ENCODE measurements at regions not wholly inside any gene's neighbourhood (a gene's known extent, or its start where the extent isn't known, plus 50 kb on each side); places are given as distances from the start of the nearest gene placed in this dataset.

- intact Hi-C loops (cut with DNase I), result no loop called here
- DNase-seq (ENCODE audit: low spot score), result no peak
- no peaks in the 10 kb centered on the region for H3K27me3 ChIP-seq (replicated peaks; ENCODE audit: insufficient read depth)
- no peaks in the 10 kb centered on the region for H3K9me3 ChIP-seq
- no peak for TF ChIP-seq POLR2AphosphoS5 (IDR thresholded peaks at IDR 0.05)
- TF ChIP-seq, protein P1, sequence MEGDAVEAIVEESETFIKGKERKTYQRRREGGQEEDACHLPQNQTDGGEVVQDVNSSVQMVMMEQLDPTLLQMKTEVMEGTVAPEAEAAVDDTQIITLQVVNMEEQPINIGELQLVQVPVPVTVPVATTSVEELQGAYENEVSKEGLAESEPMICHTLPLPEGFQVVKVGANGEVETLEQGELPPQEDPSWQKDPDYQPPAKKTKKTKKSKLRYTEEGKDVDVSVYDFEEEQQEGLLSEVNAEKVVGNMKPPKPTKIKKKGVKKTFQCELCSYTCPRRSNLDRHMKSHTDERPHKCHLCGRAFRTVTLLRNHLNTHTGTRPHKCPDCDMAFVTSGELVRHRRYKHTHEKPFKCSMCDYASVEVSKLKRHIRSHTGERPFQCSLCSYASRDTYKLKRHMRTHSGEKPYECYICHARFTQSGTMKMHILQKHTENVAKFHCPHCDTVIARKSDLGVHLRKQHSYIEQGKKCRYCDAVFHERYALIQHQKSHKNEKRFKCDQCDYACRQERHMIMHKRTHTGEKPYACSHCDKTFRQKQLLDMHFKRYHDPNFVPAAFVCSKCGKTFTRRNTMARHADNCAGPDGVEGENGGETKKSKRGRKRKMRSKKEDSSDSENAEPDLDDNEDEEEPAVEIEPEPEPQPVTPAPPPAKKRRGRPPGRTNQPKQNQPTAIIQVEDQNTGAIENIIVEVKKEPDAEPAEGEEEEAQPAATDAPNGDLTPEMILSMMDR (IDR thresholded peaks at IDR 0.05), result no peak
- no peak for TF ChIP-seq POLR2A (IDR thresholded peaks at IDR 0.05)
- WGBS, result 91% methylated on average over 5 of the region's 5 CpGs
- H3K4me3 ChIP-seq, result no peak overlapping the region
- H3K36me3 ChIP-seq, result no peaks in the 10 kb centered on the region
- no peaks in the 10 kb centered on the region for H3K4me1 ChIP-seq (replicated peaks)
- H3K27ac ChIP-seq, result no peak overlapping the region
Observed at GRCh38 chr5:4990017-4990416, 150.1 kb upstream of the ADAMTS16 start.

DNA sequence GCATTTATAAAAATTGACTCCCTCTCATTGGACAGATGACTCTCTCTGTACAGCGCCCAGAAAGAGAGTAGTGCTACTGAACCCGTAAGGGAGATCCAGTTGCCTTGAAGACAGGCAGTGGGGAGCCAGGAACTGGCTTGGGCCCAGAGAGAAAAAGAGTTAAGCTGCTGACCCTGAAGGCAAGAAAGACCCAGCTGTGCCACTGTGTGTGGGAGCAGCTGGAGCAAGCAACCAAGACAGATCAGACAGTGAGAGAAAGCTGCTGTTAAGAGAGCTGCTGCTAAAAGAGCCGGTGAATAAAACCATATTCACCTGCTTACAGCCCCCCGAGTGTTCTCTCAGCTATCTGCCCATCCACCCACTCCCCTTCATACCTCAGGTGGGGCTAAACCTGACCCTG is 149.7 kb upstream of the ADAMTS16 start:
- DNase-seq (ENCODE audit: low spot score), result no peak
- WGBS, result 81% methylated on average over 4 of the region's 4 CpGs
- Histone ChIP-seq H3K36me3 (no peaks in the 10 kb centered on the region), H3K27me3 (replicated peaks; ENCODE audit: insufficient read depth) (no peaks in the 10 kb centered on the region), H3K4me3 (no peak overlapping the region), H3K4me1 (replicated peaks) (no peaks in the 10 kb centered on the region), H3K9me3 (no peaks in the 10 kb centered on the region), H3K27ac (no peak overlapping the region)
- no peak for TF ChIP-seq POLR2A (IDR thresholded peaks at IDR 0.05)
- TF ChIP-seq, protein P1 (IDR thresholded peaks at IDR 0.05), result no peak
- no peak for TF ChIP-seq POLR2AphosphoS5 (IDR thresholded peaks at IDR 0.05)
- intact Hi-C loops (cut with DNase I), result no loop called here

DNA sequence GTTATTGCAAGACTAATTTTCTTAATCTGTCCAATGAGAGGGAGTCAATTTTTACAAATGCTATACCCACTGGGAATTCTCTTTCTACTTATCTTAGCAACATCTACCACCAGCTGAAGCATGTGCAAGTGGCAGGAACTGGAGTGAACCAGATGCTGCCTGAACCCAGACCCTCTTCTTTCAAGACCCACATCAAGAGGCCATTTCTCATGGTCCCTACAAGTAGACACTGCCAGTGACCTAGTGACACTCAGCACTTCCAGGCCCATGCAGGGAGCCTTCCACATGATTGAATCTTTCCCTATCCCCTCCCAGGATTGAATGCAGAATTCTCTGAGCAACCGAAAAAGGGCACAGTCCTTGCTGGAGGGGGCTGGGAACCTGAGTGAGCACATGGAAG is 148.2 kb upstream of the ADAMTS16 start:
- H3K27me3 ChIP-seq (replicated peaks; ENCODE audit: insufficient read depth), result no peaks in the 10 kb centered on the region
- H3K27ac ChIP-seq, result no peak overlapping the region
- no peaks in the 10 kb centered on the region for H3K9me3 ChIP-seq
- H3K4me3 ChIP-seq, result no peak overlapping the region
- no peaks in the 10 kb centered on the region for H3K4me1 ChIP-seq (replicated peaks)
- no peak for TF ChIP-seq POLR2A (IDR thresholded peaks at IDR 0.05)
- TF ChIP-seq POLR2AphosphoS5 (IDR thresholded peaks at IDR 0.05), result no peak
- TF ChIP-seq, protein P1 (IDR thresholded peaks at IDR 0.05), result no peak
- 94% methylated on average over 1 of the region's 1 CpG for WGBS
- no peak for DNase-seq (ENCODE audit: low spot score)
- intact Hi-C loops (cut with DNase I), result no loop called here
- H3K36me3 ChIP-seq, result no peaks in the 10 kb centered on the region

DNA sequence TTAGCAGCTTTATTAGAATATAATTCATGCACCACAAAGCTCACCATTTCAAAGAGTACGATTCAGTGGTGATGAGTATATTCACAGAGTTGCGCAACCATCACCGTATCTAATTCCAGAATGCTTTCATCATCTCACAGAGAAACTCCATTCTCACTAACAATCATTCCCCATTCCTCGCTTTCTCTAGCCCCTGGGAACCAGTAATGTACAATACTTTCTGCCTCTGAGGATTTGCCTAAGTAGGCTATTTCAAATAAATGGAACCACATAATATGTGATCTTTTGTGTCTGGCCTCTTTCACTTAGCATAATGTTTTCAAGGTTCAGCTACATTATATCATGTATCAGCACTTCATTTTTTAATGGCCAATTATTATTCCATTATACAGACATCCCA is 145.1 kb upstream of the ADAMTS16 start:
- DNase-seq (ENCODE audit: low spot score), result no peak
- H3K4me3 ChIP-seq, result no peak overlapping the region
- TF ChIP-seq, protein P1 (IDR thresholded peaks at IDR 0.05), result no peak
- TF ChIP-seq POLR2A (IDR thresholded peaks at IDR 0.05) (no peak), POLR2AphosphoS5 (IDR thresholded peaks at IDR 0.05) (no peak)
- 67% methylated on average over 4 of the region's 4 CpGs for WGBS
- H3K9me3 ChIP-seq, result no peaks in the 10 kb centered on the region
- H3K27me3 ChIP-seq (replicated peaks; ENCODE audit: insufficient read depth), result no peaks in the 10 kb centered on the region
- no peaks in the 10 kb centered on the region for H3K4me1 ChIP-seq (replicated peaks)
- H3K36me3 ChIP-seq, result no peaks in the 10 kb centered on the region
- no peak overlapping the region for H3K27ac ChIP-seq
- intact Hi-C loops (cut with DNase I), result no loop called here

DNA sequence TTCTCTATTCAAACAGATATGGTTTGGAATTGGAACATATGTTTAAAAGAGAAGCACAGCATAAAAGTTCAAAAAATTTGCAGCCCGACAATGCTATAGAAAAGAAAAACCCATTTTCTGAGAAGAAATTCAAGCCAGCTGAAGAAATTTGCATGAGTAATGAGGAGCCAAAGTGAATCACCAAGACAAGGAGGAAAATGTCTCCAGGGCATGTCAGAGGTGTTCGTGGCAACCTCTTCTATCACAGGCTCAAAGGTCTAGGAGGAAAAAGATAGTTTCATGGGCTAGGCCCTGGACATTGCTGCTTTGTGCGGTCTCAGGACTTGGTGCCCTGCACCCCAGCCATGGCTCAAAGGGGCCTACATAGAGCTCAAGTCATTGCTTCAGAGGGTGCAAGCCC is 134.8 kb upstream of the ADAMTS16 start:
- WGBS, result 89% methylated on average over 3 of the region's 3 CpGs
- intact Hi-C loops (cut with DNase I), result no loop called here
- no peaks in the 10 kb centered on the region for H3K9me3 ChIP-seq
- no peaks in the 10 kb centered on the region for H3K4me1 ChIP-seq (replicated peaks)
- H3K27ac ChIP-seq, result no peak overlapping the region
- H3K4me3 ChIP-seq, result no peak overlapping the region
- no peaks in the 10 kb centered on the region for H3K36me3 ChIP-seq
- H3K27me3 ChIP-seq (replicated peaks; ENCODE audit: insufficient read depth), result no peaks in the 10 kb centered on the region
- TF ChIP-seq POLR2A (IDR thresholded peaks at IDR 0.05) (no peak), POLR2AphosphoS5 (IDR thresholded peaks at IDR 0.05) (no peak)
- TF ChIP-seq, protein P1 (IDR thresholded peaks at IDR 0.05), result no peak
- DNase-seq (ENCODE audit: low spot score), result no peak

Measured in prostate gland (tissue), 2 donors.